ENCODE measurements at regions not wholly inside any gene's neighbourhood (a gene's known extent, or its start where the extent isn't known, plus 50 kb on each side); places are given as distances from the start of the nearest gene placed in this dataset.
"Not testable (repeated sequence)": the region's sequence is repeated elsewhere in the genome, so short reads cannot be mapped to it uniquely, and the experiment has no call there.

DNA sequence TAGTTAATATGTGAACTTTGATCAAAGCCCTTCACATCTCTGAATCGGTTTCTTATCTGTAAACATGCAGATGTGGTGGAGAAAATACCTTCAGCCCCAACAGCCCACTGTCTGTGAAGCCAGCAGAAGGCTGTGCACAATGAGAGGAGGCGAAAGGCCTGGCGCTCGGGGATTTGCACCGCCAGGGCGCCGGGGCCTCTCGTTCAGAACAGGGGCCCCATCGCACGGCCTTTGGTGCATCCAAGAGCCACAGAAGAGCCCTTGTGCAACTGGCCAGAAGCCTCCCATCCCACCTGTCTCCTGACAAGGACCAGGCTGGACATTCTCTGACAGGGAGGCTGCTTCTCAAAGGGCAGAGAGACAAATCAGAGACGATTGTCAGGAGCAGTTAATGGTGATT lies 407.2 kb upstream of the MYT1L start:
- FAIRE-seq (no peak), DNase-seq (ENCODE audit: low spot score in 2 of 2) (no peak)

GRCh38 chr2:2735041-2735440 lies 404.0 kb upstream of the MYT1L start:
- FAIRE-seq (no peak), DNase-seq (ENCODE audit: low spot score in 2 of 2) (no peak)

- DNase-seq (ENCODE audit: low spot score in 2 of 2) = no peak
- no peak for FAIRE-seq
Observed at GRCh38 chr2:2734308-2734707, 403.2 kb upstream of the MYT1L start.

GRCh38 chr2:2733818-2734217 lies 402.7 kb upstream of the MYT1L start:
- FAIRE-seq (no peak), DNase-seq (ENCODE audit: low spot score in 2 of 2) (no peak)

DNA sequence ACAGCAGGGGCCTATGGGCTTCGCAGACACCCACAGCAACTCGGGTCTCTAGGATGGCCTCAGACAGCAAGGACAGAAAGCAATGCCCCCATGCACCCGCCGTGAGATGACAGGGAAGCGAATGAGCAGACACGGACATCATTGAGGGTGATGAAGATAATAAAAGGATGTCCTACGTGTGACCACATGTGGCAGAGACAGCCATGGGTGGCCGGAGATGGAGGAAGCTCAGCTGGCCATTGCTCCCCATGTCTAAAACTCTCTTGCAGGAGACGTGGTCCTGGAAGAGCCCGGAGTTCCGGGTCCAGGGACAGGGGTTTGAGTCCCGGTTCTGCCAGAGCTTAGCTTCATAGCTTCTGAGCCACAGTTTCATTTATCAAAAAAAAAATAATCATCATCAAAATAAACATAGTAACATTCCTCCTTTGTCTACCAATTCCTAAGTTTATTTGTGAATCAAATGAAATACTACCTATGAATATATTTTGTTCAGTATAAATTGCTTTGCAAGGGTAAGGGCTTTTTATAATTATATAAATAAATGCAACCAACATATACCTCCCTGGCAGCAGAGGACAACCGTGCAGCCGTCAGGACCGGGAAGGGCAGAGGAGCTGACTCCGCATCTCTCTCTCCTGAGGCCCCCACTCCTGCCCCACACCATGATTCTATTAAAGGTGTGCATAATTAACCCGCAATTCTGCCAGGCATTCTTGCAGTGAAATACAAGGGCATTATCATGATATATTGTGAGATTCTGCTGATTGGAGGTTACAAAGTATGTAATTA lies 401.4 kb upstream of the MYT1L start:
- FAIRE-seq (no peak), DNase-seq (ENCODE audit: low spot score in 2 of 2) (no peak)

GRCh38 chr2:2731816-2732284 lies 400.8 kb upstream of the MYT1L start:
- DNase-seq (ENCODE audit: low spot score in 2 of 2) (no peak), FAIRE-seq (no peak)

DNA sequence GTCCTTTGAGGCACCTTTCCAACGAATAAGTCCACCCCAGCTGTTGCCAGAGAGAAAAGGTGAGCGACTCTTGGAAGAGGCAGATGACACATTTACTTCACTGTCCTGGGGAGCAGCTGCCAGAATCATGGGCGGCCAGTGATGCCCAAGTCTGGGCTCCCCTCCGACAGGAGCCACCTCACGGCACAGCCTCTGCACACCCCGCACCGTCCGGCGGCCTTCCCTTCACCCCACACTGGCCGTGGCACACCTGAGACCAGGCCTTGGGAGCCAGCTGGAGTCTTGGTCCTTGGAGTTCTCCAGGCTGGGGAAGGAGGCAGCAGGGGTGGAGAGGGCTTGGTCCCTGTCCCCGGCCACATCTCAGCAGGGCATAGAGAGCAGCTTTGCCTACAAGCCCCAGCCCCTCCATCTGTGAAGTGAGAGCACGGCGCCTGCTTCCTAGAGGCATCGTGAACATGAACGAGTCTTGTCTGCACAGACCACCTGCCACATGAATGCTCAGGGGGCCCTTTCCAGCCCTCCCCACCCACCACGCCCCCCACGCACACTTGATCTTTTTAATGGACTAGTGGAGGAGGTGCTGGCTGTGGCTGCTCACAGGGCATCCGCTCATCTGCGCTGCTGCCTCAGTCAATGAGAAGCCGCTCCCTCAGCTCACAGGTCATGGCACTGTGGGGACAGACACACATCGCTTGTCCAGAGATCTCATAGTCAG lies 400.2 kb upstream of the MYT1L start:
- FAIRE-seq (no peak), DNase-seq (ENCODE audit: low spot score in 2 of 2) (no peak)

GRCh38 chr2:2730301-2730833 lies 399.3 kb upstream of the MYT1L start:
- DNase-seq (ENCODE audit: low spot score in 2 of 2) (no peak), FAIRE-seq (no peak)

- FAIRE-seq (no peak), DNase-seq (ENCODE audit: low spot score in 2 of 2) (no peak)
Observed at GRCh38 chr2:2729246-2729645, 398.2 kb upstream of the MYT1L start.

DNA sequence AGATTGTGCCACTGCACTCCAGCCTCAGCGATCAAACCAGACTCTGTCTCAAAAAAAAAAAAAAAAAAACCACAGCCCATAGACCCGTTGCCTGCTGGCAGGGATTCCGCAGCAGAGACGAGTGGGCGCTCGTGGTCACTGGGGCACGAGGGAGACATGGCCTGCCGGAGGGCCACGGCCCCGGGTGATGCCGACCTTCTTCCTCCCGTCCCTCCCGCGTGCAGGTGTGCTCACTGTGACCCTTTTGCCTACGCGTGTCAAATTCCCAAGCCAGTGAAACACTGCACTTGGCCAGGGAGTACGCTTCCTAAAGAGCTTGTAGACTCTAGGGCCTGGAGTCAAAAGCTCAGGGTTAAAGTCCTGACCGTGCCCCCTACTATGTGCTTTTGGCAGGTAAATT lies 397.6 kb upstream of the MYT1L start:
- DNase-seq (ENCODE audit: low spot score in 2 of 2) (no peak), FAIRE-seq (no peak)

- no peak for DNase-seq (ENCODE audit: low spot score in 2 of 2)
- no peak for FAIRE-seq
Observed at GRCh38 chr2:2727876-2728511, 396.9 kb upstream of the MYT1L start.

DNA sequence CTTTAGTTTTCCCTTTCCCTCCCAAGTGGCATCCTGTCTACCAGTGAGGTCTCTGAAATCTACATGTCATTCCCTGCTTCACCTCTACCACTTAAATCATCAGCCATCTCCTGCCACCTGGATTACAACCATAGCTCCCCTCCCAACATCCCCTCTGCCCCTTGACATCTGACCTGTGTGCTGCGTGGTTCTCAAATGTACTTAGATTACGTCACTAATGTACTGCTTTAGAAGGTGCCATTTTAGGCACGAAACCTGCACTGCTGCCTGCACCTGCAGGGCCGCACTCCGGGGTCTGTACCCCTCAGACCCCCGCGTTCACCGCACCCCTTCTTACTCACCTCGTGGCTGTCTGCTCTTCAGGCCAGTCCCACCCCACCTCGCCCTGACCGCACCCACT lies 395.1 kb upstream of the MYT1L start:
- no peak for FAIRE-seq
- no peak for DNase-seq (ENCODE audit: low spot score in 2 of 2)

DNA sequence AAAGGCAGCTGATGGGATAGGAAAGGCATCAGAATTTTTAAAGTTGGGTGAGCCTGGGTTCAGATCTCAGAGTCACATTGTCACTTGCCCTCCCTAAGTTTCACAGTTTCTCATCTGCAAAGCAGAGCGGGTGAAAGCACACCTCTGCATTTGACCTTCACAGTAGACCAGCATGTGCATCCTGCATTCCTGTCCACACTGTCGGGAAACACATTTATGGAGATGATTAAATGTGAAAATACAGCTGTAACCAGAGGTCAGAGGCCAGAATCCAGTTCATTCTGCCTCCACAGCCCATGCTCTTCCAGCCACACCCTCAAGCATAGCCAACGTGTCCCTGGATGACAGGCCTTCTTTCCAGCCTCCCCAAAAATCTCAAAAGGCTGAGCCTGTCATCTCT lies 392.0 kb upstream of the MYT1L start:
- DNase-seq (ENCODE audit: low spot score in 2 of 2) (no peak), FAIRE-seq (no peak)

DNA sequence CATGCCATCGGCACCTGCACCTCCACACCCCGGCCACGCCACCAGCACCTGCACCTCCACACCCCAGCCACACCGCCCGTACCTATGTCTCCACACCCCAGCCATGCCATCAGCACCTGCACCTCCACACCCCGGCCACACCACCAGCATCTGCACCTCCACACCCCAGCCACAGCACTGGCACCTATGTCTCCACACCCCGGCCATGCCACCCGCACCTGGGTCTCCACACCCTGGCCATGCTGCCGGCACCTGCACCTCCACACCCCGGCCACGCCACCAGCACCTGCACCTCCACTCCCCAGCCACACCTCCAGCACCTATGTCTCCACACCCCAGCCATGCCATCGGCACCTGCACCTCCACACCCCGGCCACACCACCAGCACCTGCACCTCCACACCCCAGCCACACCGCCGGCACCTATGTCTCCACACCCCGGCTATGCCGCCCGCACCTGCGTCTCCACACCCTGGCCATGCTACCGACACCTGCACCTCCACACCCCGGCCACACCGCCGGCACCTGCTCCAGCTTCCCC lies 390.3 kb upstream of the MYT1L start:
- no peak for FAIRE-seq

GRCh38 chr2:2720806-2721205 lies 389.7 kb upstream of the MYT1L start:
- not testable (repeated sequence) for DNase-seq (ENCODE audit: low spot score in 2 of 2); FAIRE-seq

More for the DNA sequence above, 390.3 kb upstream of the MYT1L start:
- no peak for DNase-seq (ENCODE audit: low spot score in 2 of 2)

GRCh38 chr2:2720351-2720750 lies 389.3 kb upstream of the MYT1L start:
- FAIRE-seq = no peak
- no peak for DNase-seq (ENCODE audit: low spot score in 2 of 2)

- DNase-seq (ENCODE audit: low spot score in 2 of 2) (no peak), FAIRE-seq (no peak)
Observed at GRCh38 chr2:2719781-2720180, 388.7 kb upstream of the MYT1L start.

DNA sequence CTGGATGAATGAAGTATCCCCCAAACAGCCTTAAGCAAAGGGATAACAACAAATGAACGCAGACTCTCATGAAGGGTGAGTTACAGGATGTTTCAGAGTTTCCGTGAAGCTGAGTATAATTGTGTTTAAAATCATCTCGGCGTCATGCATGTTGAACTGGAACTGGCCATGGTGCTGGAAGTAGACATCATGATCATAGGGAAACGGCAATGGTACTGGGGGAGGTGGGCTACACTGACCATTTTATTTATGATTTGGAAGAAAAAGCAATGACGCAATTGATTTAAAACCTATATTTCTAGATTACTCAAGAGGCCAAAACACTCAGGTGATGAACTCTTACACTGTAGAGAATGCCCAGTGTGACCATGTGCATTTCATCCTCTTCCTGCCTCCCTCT lies 387.9 kb upstream of the MYT1L start:
- FAIRE-seq (no peak), DNase-seq (ENCODE audit: low spot score in 2 of 2) (no peak)

GRCh38 chr2:2717406-2717805 lies 386.3 kb upstream of the MYT1L start:
- FAIRE-seq (no peak), DNase-seq (ENCODE audit: low spot score in 2 of 2) (no peak)

DNA sequence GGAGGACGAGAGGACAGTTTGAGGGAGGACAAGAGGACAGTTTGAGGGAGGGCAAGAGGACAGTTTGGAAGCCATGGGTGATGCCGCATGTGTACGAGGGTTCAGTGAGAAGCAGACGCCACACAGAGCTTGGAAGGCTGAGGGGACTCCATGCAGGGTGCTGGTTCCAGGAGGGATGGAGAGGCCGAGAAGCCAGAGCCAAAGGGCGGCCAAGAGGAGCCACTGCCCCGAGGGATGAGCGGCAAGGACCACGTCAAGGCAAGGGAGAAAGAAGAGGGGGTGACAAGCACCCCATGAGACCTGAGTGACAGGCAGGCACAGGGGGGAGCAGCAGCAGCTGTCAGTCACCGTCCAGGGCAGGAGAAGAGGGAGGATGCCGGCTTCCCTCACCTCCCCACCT lies 385.7 kb upstream of the MYT1L start:
- FAIRE-seq (no peak), DNase-seq (ENCODE audit: low spot score in 2 of 2) (no peak)
